GM18499 (cell line): ENCODE measurements at regions not wholly inside any gene's neighbourhood (a gene's known extent, or its start where the extent isn't known, plus 50 kb on each side); places are given as distances from the start of the nearest gene placed in this dataset.
"Not testable (repeated sequence)": the region's sequence is repeated elsewhere in the genome, so short reads cannot be mapped to it uniquely, and the experiment has no call there.

Experiments
- ATAC-seq: cut with Tn5 transposase; IDR thresholded peaks from one replicate; pipeline ENCODE4 v1.9.1; 2021; ENCODE audit warnings: moderate number of reproducible peaks; ENCODE audit not compliant: insufficient read depth, unreplicated experiment

DNA sequence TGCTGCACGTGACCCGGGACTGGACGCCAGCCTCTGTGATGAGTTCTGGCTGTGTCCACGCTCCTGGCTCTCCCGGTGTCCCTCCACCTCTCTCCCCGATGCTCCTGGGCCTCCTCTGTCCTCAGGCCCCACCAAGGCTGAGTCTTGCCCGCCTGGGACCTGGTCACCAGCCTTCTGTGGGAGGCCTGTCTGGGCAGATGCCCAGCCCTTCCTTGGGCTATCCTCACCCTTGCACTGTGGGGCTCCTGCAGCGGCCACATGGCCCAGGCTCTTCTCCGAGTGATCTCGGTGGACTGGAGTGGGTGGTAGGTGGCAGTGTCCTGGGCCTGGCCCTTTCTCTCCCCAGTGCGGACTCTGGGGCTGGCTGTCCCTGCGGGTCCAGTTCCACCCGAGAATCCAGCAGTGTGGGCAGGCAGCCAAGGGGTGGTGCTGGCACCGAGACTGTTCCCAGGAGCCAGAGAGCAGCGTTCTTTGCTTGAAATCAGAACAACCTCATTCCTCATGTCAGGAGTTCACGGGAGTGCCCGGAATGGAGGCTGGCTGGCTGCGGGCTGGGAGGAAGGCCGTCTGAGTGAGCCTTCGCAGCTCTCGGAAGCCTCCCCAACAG, 94.6 kb downstream of the TMEM121 start:
- not testable (repeated sequence) for ATAC-seq

- ATAC-seq: not testable (repeated sequence)
Measured at GRCh38 chr14:105621479-105622328, 95.3 kb downstream of the TMEM121 start.

GRCh38 chr14:105622329-105622955, 96.1 kb downstream of the TMEM121 start:
- no peak for ATAC-seq

DNA sequence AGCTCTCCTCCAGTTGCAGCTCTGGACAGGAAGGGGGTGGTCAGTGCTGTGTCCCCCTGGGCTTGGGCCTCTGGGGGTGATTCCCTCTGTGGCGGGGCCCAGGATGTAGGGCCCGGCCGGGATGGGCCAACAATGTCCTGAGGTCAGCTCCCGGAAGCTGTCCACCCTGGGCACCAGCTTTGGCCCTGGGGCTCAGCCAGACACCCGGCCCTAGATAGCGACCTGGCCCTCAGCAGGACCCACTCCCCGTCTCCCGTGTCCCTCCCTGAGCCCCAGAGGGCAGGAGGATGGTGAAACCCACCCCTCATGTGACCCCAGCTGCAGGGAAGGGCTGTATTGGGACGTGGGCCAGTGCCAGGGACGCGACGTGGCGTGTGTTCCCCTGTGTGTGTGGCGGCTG, 96.8 kb downstream of the TMEM121 start:
- ATAC-seq: not testable (repeated sequence)

- ATAC-seq: not testable (repeated sequence)
Measured at GRCh38 chr14:105624346-105624745, 98.0 kb downstream of the TMEM121 start.

DNA sequence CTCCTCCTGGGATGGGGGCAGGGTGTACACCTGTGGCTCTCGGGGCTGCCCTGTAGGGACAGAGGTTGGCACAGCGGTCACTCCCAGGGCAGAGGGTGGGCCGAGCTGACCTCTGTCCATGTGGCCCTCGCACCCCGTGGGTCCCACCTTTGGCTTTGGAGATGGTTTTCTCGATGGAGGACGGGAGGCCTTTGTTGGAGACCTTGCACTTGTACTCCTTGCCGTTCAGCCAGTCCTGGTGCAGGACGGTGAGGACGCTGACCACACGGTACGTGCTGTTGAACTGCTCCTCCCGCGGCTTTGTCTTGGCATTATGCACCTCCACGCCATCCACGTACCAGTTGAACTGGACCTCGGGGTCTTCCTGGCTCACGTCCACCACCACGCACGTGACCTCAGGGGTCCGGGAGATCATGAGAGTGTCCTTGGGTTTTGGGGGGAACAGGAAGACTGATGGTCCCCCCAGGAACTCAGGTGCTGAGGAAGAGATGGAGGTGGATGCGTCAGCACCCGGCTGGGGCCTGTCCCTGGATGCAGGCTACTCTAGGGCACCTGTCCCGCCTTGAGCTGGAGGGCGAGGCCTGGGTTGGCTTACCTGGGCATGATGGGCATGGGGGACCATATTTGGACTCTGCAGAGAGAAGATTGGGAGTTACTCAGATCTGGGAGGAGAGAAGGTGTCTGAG, 98.5 kb downstream of the TMEM121 start:
- not testable (repeated sequence) for ATAC-seq

- ATAC-seq: not testable (repeated sequence)
Measured at GRCh38 chr14:105625448-105625847, 99.1 kb downstream of the TMEM121 start.

GRCh38 chr14:105626111-105626510, 99.7 kb downstream of the TMEM121 start:
- ATAC-seq: not testable (repeated sequence)

- ATAC-seq: not testable (repeated sequence)
Measured at GRCh38 chr14:105626651-105627050, 100.3 kb downstream of the TMEM121 start.

DNA sequence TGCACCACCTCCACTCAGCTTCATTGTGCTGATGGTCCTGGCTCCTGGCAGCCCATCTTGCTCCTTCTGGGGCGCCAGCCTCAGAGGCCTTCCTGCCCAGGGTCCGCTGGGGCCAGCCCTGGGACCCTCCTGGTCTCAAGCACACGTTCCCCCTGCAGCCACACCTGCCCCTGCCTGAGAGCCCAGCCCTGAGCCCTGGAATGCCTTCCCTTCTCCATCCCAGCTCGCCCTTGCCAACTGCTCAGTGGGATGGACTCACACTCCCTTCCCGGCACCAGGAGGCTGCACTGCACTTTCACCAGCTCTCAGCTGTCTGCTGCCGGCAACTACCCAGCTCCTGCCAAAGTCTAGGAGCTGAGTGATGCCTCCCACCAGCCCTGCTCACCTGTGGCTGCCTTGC, 100.9 kb downstream of the TMEM121 start:
- ATAC-seq: not testable (repeated sequence)

GRCh38 chr14:105627701-105628100, 101.3 kb downstream of the TMEM121 start:
- ATAC-seq: no peak

- not testable (repeated sequence) for ATAC-seq
Measured at GRCh38 chr14:105628126-105628525, 101.7 kb downstream of the TMEM121 start.

DNA sequence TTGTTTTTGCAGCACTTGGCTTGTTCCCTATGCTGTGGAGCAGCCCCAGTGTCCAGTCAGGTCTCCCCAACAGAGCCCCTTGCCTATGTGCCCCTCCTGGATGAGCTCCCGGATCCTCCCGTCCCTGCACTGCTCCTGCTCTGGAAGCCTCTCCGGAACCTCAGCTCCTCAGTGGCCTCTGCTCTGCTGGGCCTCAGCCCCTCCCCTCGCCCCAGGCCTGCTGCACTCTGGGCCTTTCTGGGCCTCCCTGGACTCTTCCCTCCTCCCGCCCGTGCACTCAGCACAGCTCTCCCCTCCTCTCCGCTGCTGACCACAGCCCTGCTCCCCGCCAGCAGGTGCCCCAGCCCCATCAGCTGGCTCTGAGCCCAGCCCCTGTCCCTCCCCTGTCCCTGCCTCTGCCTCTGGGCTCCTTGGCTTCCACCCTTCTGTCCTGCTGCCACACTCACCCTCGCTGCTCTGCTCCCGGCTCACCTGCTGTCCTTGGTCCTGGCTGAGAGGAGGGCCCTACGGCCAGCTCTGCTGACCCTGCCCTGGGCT, 102.2 kb downstream of the TMEM121 start:
- ATAC-seq: not testable (repeated sequence)

DNA sequence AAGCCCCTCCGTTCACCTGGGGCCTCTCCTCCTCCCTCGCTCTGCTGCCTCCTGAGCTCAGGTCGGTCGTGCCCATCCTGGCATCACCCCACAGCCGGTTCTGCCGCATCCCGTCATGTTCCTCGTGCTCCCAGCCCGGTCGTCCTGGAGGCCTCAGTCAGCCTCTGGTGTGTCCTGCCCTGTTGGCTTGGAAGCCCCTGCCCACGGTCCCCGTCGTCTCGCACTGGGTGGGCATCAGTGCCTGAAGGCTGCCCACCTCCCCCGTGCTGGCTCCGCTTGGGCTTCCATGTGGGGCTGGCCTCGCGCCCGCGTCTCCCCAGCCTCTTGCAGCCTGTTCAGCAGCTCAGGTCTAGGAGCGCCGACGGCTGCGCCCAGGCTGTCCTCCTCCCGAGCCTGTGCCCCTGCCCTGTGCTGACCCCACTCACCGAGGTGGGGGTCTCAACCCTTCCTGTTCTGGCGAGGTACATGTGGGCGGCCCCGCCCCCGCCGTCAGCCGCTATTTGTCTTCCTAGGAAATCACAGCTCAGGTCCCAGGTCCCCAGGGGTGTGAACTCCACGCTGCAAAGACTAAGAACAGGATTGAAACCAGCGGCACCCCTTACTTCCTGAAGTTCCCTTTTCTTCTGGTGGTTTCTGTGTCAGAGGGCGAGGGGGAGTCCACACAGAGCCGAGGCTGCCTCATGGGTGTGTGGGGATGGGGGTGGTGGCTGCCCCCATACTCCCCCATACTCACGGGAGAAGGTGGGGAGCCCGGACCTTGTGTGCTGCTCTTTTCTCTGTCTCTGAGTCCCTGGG, 102.9 kb downstream of the TMEM121 start:
- not testable (repeated sequence) for ATAC-seq

GRCh38 chr14:105629886-105630215, 103.5 kb downstream of the TMEM121 start:
- ATAC-seq: no peak

- ATAC-seq: not testable (repeated sequence)
Measured at GRCh38 chr14:105630293-105630934, 104.0 kb downstream of the TMEM121 start.

DNA sequence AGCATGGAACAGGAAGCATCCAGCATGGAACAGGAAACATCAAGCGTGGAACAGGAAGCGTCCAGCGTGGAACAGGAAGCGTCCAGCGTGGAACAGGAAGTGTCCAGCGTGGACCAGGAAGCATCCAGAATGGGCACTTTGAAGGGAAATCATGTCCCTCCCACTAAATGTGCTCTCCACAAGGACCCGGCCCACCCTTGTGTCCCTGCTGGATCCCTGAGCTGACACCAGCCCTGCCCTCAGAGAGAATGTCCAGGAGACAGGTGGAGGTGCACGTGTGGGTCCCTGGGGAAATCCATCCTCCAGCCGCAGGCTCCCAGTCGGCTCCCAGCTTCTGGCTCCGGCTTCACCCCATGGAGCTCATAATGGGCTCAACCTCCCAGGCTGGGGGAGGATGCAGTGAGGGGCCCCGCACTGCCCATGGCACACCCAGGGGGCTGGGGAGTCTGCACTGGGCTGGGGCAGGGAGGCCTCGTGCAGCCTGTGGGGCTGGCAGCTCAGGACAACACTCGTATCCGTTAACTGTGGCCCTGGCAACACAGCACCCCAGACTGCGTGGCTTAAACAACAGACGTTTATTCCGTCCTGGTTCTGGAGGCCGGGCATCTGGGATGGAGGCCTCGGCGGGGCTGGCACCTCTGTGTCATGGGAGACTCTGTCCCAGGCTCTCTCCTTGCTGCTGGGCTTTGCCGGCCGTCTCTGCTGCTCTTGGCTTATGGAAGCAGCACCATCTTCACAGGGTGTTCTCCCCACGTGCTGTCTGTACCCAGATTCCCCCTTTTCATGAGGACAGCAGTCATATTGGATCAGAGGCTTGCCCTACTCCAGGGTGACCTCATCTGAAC, 104.8 kb downstream of the TMEM121 start:
- ATAC-seq: not testable (repeated sequence)

DNA sequence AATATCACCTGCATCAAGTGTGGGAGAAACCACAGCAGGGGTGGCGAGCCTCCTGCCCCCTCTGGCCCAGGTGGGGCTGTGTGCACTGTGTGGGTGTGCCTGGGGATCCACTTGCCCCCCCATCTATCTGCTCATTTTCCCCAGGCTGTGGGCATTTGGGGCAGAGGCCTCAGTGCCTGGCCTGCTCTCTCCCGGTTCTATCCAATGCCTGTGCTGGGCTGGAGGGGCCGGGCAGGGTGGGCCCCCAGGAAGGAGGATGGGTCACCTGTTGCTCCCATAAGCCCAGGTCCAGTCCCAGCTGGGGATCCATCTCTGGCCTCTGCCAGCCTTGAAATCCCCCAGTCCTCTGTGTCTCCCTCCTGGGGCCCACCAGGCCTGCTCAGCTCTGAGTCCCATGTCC, 105.6 kb downstream of the TMEM121 start:
- no peak for ATAC-seq
